GM19438 (cell line): ENCODE measurements at regions not wholly inside any gene's neighbourhood (a gene's known extent, or its start where the extent isn't known, plus 50 kb on each side); places are given as distances from the start of the nearest gene placed in this dataset.

ENCODE experiments used
- ATAC-seq: cut with Tn5 transposase; IDR thresholded peaks from one replicate; pipeline ENCODE4 v1.9.1; 2021; ENCODE audit warnings: low read depth; ENCODE audit not compliant: unreplicated experiment

GRCh38 chr3:194801461-194802432 lies 116.1 kb downstream of the FAM43A start:
- no peak for ATAC-seq

GRCh38 chr3:194804796-194805195 lies 119.1 kb downstream of the FAM43A start:
- ATAC-seq, result no peak

DNA sequence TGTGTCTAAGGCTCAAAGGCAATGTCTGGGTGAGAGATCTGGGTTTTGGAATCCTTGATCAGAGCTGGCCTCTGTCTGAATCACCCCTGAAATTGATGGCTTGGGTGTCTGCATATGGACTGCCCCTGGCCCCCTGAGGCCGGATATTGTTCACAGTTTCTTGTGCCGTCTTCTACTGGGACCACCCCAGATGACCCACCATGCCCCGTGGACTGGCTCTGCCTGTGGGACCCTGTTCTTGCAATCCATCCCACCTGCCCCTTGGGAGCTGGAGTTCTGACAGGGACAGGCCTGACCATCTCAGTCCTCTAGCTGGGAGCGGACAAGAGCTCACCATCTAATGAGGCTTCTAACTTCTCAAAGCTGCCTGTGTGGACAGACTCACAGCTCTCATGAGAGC lies 119.9 kb downstream of the FAM43A start:
- ATAC-seq, result no peak

DNA sequence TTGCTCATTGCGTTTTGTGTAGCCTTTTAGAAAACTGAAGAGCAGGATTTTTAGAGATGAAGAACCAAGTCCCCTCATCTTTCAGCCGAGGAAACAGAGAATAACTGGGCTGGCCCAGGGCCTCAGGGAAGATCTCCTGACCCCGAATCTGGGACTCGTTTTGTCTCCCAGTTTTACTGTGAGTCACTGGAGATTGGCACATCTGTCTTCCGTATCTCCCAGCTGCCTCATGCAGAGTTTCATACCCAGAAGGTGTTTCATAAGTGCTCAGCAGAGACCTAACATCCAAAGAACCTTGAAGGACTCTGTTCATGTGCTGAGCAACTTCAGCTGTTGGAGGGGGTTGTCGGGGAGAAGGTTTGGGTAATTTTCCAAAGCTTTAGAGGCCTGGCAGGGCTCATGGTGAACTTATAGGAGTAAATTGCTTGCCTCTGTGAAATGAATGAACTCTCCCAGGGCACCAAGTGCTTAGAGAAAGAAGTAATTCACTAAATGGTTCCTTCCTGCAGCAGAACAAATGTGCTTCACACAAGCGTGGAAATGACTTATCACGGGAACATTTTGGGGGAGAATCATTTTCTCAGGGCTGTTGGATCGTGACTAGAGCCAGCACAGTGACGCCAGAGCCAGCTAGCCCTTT lies 121.4 kb downstream of the FAM43A start:
- ATAC-seq, result no peak

DNA sequence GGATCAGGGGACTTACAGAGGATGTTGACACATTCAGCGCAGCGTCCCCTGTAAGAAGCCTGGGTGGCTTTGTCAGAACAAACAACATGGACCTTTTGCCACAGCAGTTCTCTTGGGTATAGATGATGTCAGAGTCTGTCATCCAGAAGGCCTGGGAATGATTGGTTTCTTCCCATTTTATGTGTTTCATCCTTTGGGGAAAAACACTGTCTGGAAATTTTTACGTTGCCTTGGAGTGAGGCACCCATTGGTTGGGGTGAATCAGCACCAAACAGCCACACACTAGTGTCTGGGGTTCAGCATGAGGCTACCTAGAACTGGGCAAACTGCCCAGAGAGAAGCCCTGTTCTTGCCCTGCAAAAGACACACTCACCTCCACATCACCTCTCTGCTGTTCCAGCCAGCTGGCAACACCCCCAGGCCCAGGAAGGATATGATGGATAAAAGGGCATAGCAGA lies 123.0 kb downstream of the FAM43A start:
- ATAC-seq, result no peak

DNA sequence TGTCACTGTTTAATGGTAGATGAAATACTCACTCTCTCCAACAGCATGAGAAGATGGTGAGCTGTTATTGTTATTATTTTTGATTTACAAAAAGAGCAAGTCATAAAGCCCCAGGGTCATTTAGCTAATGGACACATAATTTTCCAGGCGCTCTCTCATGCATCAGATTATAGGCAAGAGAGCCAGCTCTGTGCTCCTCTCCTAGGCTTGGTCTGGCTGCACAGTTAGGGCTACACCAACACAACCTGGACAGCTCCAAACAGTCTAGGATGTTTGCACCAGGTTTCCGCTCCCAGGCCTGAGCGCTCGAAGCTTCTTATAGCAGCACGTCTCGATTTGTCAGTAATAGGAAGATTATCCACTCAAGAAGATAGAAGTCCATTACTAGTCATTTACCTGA lies 123.7 kb downstream of the FAM43A start:
- ATAC-seq, result no peak

DNA sequence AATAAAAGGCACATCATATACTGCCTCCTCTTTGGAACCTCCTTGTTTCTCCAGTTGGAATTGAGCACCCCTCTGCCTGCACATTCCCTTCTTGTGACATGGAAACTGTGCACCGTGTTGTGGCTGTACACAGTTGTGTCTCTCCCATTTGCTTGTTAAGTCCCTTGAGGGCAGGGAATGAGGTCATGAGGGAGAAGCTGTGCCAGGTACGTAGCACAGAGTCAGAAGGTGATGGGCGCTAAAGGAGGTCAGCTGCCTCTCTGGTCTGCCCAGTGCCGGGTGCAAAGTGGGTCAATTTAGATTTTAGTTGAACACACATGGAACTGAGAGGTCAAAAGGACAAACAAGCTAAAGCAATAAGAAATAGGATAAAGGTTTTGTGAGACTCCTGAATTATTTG lies 124.4 kb downstream of the FAM43A start:
- no peak for ATAC-seq

DNA sequence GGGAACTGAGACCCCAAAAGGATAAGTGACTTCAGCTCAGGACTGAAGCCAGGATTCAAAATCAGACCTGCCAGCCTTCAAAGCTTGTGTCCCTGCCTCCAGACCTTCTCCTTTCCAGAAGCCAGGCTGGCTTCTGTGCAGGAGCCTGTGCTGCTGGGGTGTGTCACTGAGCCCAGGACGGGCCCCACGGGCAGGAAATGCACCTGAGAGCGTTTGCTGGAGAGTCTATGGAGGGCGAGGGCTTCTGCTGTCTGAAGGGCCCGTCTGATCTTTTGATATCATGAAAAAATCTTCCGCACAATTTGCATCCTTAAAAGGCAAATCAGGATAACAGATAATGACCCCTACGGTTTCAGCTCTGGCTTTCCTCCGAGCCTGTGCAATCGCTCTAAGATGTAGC lies 125.4 kb downstream of the FAM43A start:
- no peak for ATAC-seq

GRCh38 chr3:194812176-194812575 lies 126.5 kb downstream of the FAM43A start:
- ATAC-seq, result no peak

DNA sequence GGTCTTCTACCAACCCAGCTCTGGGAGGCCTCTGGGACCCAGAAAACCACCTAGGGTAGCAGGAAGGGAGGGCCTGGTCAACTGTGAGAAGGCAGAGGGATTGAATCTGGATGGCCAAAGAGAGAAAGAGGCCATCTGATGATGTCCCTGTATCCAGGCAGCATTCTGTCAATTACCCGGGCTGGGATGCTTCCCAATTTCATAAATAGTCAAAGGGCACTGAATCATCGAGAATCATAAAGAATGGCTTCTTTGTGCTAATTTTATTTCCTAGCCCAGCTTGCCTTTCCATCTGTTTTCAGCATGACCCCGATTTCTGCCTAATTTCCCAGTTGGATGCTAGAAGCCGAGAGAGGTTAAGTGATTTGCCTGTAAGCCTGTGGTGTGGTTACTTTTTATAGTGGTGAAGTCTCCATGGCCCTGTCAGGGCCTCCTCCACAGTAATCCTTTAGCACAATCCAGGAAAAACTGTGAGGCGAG lies 129.2 kb downstream of the FAM43A start:
- ATAC-seq, result no peak

- no peak for ATAC-seq
These were observed 131.3 kb downstream of the FAM43A start for GRCh38 chr3:194816748-194817591.

DNA sequence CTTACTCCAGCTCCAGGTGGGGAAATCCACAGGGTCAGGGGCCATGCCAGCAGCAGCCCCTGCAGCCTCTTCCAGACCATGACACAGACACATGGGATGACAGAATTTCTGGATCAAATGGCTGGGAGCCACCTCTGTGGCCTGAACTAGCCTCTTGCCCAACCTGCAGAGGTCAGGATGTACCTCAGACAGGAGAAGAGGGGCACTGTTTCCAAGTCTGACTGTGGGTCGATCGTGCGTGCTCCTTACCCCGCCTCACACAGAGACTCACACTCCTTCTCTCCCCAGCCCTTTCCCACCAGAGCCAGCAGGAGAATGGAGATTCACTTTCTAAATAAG lies 131.9 kb downstream of the FAM43A start:
- ATAC-seq, result no peak

DNA sequence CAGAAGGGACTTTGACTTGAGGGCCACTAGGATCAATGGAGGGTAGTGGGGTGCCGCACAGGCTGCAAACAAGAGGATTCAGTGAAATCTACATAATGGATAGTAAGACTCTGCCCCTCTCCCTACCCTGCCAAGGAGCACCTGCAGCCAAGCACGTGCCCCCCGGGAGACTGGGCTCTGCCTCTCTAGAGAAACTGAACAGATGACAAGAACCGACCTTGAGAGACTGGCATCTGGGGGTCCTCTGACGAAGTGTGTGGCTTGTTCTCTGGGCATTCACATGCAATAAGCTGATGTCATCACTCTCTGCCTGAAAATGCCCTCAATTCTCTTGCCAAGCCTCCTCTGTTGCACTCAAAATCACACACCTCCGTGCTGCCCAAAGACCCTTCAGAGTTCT lies 132.3 kb downstream of the FAM43A start:
- no peak for ATAC-seq

- ATAC-seq, result no peak
These were observed 138.4 kb downstream of the FAM43A start for GRCh38 chr3:194824100-194824499.

GRCh38 chr3:194824701-194825111 lies 139.0 kb downstream of the FAM43A start:
- ATAC-seq, result no peak

DNA sequence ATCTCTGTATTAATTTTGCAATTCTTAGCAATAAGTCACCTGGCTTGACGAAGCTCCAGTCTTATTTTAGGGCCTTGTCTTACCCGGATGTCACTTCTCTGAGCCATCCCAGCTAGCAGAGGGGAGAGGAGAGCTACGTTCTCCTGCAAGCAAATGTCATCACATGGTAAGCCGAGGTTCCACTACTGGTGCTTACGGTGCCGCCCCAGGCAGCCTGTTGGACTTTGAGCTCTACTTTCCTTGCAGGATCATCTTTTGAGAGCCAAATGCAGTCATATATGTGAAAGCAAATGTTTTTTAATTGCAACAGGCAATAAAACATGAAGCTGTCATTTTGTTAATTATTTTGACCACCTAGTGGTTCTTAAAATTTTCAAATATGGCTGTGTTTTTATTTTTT lies 140.9 kb downstream of the FAM43A start:
- ATAC-seq, result no peak

DNA sequence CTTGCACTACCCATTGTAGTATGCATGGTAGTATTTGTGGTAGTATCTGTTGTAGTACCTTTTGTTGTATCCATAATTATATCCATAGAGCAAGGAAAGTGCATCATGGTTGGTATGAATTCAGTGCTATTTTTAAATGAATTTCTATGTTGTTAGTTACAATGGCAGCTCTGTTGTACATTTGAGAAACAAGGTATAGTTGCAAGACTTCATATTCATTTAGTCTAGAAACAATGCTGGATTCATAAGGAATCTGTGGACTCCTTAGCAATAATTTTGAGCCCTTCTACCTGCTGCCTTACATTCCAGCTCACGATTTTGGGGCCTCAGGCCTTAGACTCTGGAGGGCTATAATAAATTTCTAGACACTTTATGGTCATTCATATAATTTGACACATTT lies 141.8 kb downstream of the FAM43A start:
- ATAC-seq, result no peak

- ATAC-seq, result no peak
These were observed 142.4 kb downstream of the FAM43A start for GRCh38 chr3:194828116-194828515.

GRCh38 chr3:194828926-194829325 lies 143.2 kb downstream of the FAM43A start:
- no peak for ATAC-seq

DNA sequence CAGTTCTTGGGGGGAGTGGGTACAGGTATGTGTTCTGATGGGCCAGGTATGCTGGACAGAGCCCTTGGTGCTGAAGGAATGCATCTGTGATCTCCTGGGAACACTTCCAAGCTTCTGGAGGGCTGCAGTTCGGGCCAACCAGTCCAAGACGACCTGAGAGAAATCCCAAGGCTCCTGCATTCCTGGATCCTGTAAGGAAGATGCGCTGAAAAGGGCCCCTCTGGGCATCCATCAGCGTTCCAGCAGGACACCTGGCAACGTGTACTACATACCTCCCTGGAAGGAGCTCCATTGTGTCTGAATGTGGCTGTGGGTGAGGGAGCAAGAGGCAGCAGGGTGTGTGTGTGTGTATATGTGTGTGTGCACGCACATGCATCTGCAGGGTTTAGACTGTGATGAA lies 144.7 kb downstream of the FAM43A start:
- ATAC-seq, result no peak

GRCh38 chr3:194830978-194831377 lies 145.3 kb downstream of the FAM43A start:
- ATAC-seq, result no peak
